ENCODE measurements at regions not wholly inside any gene's neighbourhood (a gene's known extent, or its start where the extent isn't known, plus 50 kb on each side); places are given as distances from the start of the nearest gene placed in this dataset.

DNA sequence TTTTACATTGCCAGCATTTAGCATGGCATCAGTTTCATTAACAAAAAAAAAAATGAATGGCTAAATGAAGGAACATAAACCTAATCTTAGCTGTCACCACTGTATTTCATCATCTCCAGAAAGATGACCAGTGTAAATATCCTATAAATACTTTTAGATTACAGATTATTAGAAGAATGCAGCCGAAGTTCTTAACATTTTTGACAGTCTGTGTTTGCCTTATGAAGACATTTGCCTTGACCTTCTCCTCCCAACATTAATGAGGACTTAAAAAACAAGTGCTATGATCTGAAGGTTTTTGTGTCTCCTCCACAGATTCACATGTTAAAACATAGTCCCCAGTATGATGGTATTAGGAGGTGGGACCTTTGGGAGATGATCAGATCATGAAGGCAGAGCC, 253.0 kb downstream of the SNAPC1 start:
- no peak overlapping the region for H3K27ac Mint-ChIP-seq (ENCODE audit: unreplicated experiment)
- CTCF ChIA-PET: no interaction called here
- H3K4me3 ChIP-seq (ENCODE audit: low read depth, low read length): no peak overlapping the region
- TF ChIP-seq, protein P1, sequence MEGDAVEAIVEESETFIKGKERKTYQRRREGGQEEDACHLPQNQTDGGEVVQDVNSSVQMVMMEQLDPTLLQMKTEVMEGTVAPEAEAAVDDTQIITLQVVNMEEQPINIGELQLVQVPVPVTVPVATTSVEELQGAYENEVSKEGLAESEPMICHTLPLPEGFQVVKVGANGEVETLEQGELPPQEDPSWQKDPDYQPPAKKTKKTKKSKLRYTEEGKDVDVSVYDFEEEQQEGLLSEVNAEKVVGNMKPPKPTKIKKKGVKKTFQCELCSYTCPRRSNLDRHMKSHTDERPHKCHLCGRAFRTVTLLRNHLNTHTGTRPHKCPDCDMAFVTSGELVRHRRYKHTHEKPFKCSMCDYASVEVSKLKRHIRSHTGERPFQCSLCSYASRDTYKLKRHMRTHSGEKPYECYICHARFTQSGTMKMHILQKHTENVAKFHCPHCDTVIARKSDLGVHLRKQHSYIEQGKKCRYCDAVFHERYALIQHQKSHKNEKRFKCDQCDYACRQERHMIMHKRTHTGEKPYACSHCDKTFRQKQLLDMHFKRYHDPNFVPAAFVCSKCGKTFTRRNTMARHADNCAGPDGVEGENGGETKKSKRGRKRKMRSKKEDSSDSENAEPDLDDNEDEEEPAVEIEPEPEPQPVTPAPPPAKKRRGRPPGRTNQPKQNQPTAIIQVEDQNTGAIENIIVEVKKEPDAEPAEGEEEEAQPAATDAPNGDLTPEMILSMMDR (IDR thresholded peaks at IDR 0.05; ENCODE audit: insufficient read depth in 1 of 2, low read depth in 1 of 2, low read length in 1 of 2, severe bottlenecking in 1 of 2, unreplicated experiment in 1 of 2): no peak
- H3K4me1 ChIP-seq: no peaks in the 10 kb centered on the region
- H3K27me3 ChIP-seq (replicated peaks; ENCODE audit: control insufficient read depth, insufficient read depth, low read length): no peaks in the 10 kb centered on the region
- DNase-seq: no peak
- POLR2A ChIA-PET: no interaction called here
- H3K4me1 Mint-ChIP-seq (ENCODE audit: low read depth, unreplicated experiment): peaks cover 6% of the 10 kb centered on the region
- no peaks in the 10 kb centered on the region for H3K27me3 Mint-ChIP-seq (ENCODE audit: insufficient read depth, unreplicated experiment)
- BruUV-seq (replicated peaks): no TSS peak
- no peaks in the 10 kb centered on the region for H3K36me3 ChIP-seq (ENCODE audit: control insufficient read depth, insufficient read depth, low read length)
- intact Hi-C loops (cut with micrococcal nuclease; ENCODE audit: unreplicated experiment): no loop called here
- no peaks in the 10 kb centered on the region for H3K9me3 ChIP-seq
- H3K36me3 Mint-ChIP-seq (ENCODE audit: insufficient read depth, unreplicated experiment): no peaks in the 10 kb centered on the region
- H3K4me3 Mint-ChIP-seq (ENCODE audit: unreplicated experiment): no peak overlapping the region
- H3K9me3 Mint-ChIP-seq (ENCODE audit: unreplicated experiment): no peaks in the 10 kb centered on the region

DNA sequence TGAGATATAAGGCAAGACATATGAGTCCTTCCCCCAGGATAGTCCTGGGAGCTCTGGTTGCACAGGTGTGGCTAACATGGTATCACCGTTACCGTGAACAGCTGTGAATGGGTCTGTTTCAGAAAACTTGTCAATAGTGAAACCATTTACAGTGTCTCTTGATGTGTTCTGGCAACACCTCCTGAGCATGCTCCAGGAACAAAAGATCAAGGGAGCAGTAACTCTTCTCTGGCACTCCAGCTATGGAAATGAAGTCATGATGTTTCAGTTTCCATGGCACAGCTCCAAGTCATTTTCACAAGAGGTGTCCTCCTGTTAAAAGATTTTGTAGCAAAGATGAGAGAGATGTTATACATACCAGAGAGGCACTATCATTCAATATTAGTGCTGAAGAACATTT, 253.7 kb downstream of the SNAPC1 start:
- Histone ChIP-seq H3K36me3 (ENCODE audit: control insufficient read depth, insufficient read depth, low read length) (no peaks in the 10 kb centered on the region), H3K4me3 (ENCODE audit: low read depth, low read length) (no peak overlapping the region), H3K4me1 (no peaks in the 10 kb centered on the region), H3K9me3 (no peaks in the 10 kb centered on the region), H3K27me3 (replicated peaks; ENCODE audit: control insufficient read depth, insufficient read depth, low read length) (no peaks in the 10 kb centered on the region)
- Mint-ChIP-seq H3K27ac (ENCODE audit: unreplicated experiment) (no peak overlapping the region), H3K4me3 (ENCODE audit: unreplicated experiment) (no peak overlapping the region), H3K4me1 (ENCODE audit: low read depth, unreplicated experiment) (peaks cover 6% of the 10 kb centered on the region), H3K36me3 (ENCODE audit: insufficient read depth, unreplicated experiment) (no peaks in the 10 kb centered on the region), H3K9me3 (ENCODE audit: unreplicated experiment) (no peaks in the 10 kb centered on the region), H3K27me3 (ENCODE audit: insufficient read depth, unreplicated experiment) (no peaks in the 10 kb centered on the region)
- TF ChIP-seq, protein P1 (IDR thresholded peaks at IDR 0.05; ENCODE audit: insufficient read depth in 1 of 2, low read depth in 1 of 2, low read length in 1 of 2, severe bottlenecking in 1 of 2, unreplicated experiment in 1 of 2): no peak
- BruUV-seq (replicated peaks): no TSS peak
- POLR2A ChIA-PET: no interaction called here
- intact Hi-C loops (cut with micrococcal nuclease; ENCODE audit: unreplicated experiment): no loop called here
- DNase-seq: no peak
- CTCF ChIA-PET: no interaction called here

- H3K36me3 Mint-ChIP-seq (ENCODE audit: insufficient read depth, unreplicated experiment): no peaks in the 10 kb centered on the region
- DNase-seq: no peak
- H3K27me3 Mint-ChIP-seq (ENCODE audit: insufficient read depth, unreplicated experiment): no peaks in the 10 kb centered on the region
- Histone ChIP-seq H3K4me1 (no peaks in the 10 kb centered on the region), H3K27me3 (replicated peaks; ENCODE audit: control insufficient read depth, insufficient read depth, low read length) (no peaks in the 10 kb centered on the region), H3K4me3 (ENCODE audit: low read depth, low read length) (no peak overlapping the region), H3K9me3 (no peaks in the 10 kb centered on the region), H3K36me3 (ENCODE audit: control insufficient read depth, insufficient read depth, low read length) (no peaks in the 10 kb centered on the region)
- POLR2A ChIA-PET: no interaction called here
- peaks cover 6% of the 10 kb centered on the region for H3K4me1 Mint-ChIP-seq (ENCODE audit: low read depth, unreplicated experiment)
- TF ChIP-seq, protein P1 (IDR thresholded peaks at IDR 0.05; ENCODE audit: insufficient read depth in 1 of 2, low read depth in 1 of 2, low read length in 1 of 2, severe bottlenecking in 1 of 2, unreplicated experiment in 1 of 2): no peak
- CTCF ChIA-PET: no interaction called here
- no peak overlapping the region for H3K4me3 Mint-ChIP-seq (ENCODE audit: unreplicated experiment)
- no TSS peak for BruUV-seq (replicated peaks)
- no peaks in the 10 kb centered on the region for H3K9me3 Mint-ChIP-seq (ENCODE audit: unreplicated experiment)
- intact Hi-C loops (cut with micrococcal nuclease; ENCODE audit: unreplicated experiment): no loop called here
- H3K27ac Mint-ChIP-seq (ENCODE audit: unreplicated experiment): no peak overlapping the region
These were observed 255.5 kb downstream of the SNAPC1 start for GRCh38 chr14:62017651-62018230.
